KMS-11 (cell line): ENCODE measurements at regions not wholly inside any gene's neighbourhood (a gene's known extent, or its start where the extent isn't known, plus 50 kb on each side); places are given as distances from the start of the nearest gene placed in this dataset.
"Not testable (repeated sequence)": the region's sequence is repeated elsewhere in the genome, so short reads cannot be mapped to it uniquely, and the experiment has no call there.

Experiments
- H2AFZ ChIP-seq: fragments of 200-600 bp; sonication (generic); 2 replicates; pipeline ENCODE4 v1.6.1; 2016; ENCODE audit warnings: antibody characterized with exemption, mixed run types, low read depth
- H3K27ac ChIP-seq: fragments of 200-600 bp; sonication (generic); 2 replicates; pipeline ENCODE4 v1.6.1; 2016; ENCODE audit warnings: mild to moderate bottlenecking, mixed run types
- H3K27me3 ChIP-seq: fragments of 200-600 bp; sonication (generic); 2 replicates; pipeline ENCODE4 v1.6.1; 2017; ENCODE audit warnings: mild to moderate bottlenecking, low read depth, mixed run types, moderate library complexity; ENCODE audit not compliant: insufficient read depth
- H3K36me3 ChIP-seq: fragments of 200-600 bp; sonication (generic); 2 replicates; pipeline ENCODE4 v1.6.1; 2017; ENCODE audit warnings: mild to moderate bottlenecking, mixed run types; ENCODE audit not compliant: insufficient read depth
- H3K4me1 ChIP-seq: fragments of 200-600 bp; sonication (generic); 2 replicates; pipeline ENCODE4 v1.6.1; 2016; ENCODE audit warnings: mild to moderate bottlenecking, low read depth, mixed run types; ENCODE audit not compliant: poor library complexity, severe bottlenecking
- H3K4me2 ChIP-seq: fragments of 200-600 bp; sonication (generic); 2 replicates; pipeline ENCODE4 v1.7.0; 2016; ENCODE audit warnings: mild to moderate bottlenecking, mixed run types
- H3K4me3 ChIP-seq: fragments of 200-600 bp; sonication (generic); IDR thresholded peaks from 2 replicates; pipeline ENCODE4 v1.6.1; 2017; ENCODE audit warnings: low read depth, low read length, mixed read lengths; ENCODE audit not compliant: insufficient read depth
- H3K79me2 ChIP-seq: fragments of 200-600 bp; sonication (generic); 2 replicates; pipeline ENCODE4 v1.6.1; 2016; ENCODE audit warnings: low read depth, mixed run types; ENCODE audit not compliant: insufficient read depth
- H3K9ac ChIP-seq: fragments of 200-600 bp; sonication (generic); 2 replicates; pipeline ENCODE4 v1.6.1; 2016; ENCODE audit warnings: mild to moderate bottlenecking, mixed run types
- H4K20me1 ChIP-seq: fragments of 200-600 bp; sonication (generic); 2 replicates; pipeline ENCODE4 v1.6.1; 2016; ENCODE audit warnings: mild to moderate bottlenecking, mixed run types; ENCODE audit not compliant: insufficient read depth
- TF ChIP-seq, protein P1 (sequence below): fragments of 200-600 bp; sonication (generic); conservative IDR thresholded peaks from 2 replicates; pipeline ENCODE4 v1.6.1; 2017; ENCODE audit warnings: low read depth, mild to moderate bottlenecking, antibody characterized with exemption, low read length, moderate library complexity, mixed read lengths

GRCh38 chr22:27317971-27318428 is 483.6 kb downstream of the MN1 start:
- Histone ChIP-seq H4K20me1 (no peaks in the 10 kb centered on the region), H3K4me2 (no peak overlapping the region), H3K9ac (no peak overlapping the region), H3K27me3 (peaks cover 2% of the 10 kb centered on the region; the same call in 1 of the 2 replicates), H3K4me3 (no peak overlapping the region), H3K36me3 (no peaks in the 10 kb centered on the region), H3K4me1 (no peaks in the 10 kb centered on the region), H3K27ac (no peak overlapping the region), H3K79me2 (no peaks in the 10 kb centered on the region), H2AFZ (no peak overlapping the region)
- TF ChIP-seq, protein P1, sequence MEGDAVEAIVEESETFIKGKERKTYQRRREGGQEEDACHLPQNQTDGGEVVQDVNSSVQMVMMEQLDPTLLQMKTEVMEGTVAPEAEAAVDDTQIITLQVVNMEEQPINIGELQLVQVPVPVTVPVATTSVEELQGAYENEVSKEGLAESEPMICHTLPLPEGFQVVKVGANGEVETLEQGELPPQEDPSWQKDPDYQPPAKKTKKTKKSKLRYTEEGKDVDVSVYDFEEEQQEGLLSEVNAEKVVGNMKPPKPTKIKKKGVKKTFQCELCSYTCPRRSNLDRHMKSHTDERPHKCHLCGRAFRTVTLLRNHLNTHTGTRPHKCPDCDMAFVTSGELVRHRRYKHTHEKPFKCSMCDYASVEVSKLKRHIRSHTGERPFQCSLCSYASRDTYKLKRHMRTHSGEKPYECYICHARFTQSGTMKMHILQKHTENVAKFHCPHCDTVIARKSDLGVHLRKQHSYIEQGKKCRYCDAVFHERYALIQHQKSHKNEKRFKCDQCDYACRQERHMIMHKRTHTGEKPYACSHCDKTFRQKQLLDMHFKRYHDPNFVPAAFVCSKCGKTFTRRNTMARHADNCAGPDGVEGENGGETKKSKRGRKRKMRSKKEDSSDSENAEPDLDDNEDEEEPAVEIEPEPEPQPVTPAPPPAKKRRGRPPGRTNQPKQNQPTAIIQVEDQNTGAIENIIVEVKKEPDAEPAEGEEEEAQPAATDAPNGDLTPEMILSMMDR = no peak

DNA sequence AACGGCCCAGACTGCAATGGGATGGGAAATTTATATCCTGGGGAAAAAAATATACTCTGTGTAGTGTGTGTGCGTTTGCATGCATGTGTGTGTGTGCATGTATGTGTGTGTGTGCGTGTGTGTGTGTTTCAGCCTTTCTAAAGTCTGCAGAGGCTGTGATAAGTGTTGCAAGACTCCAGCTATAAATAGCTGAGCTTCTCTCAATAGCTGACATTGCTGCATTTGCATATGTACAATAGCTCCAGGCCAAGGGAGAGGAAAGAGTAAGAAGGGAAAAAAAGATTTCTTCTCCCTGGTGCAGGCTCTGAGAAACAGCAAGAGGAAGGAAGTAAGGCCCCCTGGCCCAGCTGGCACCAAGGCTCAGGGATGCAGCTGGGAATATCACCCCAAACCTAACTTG is 483.0 kb downstream of the MN1 start:
- no peaks in the 10 kb centered on the region for H3K79me2 ChIP-seq
- no peak overlapping the region for H3K9ac ChIP-seq
- no peak overlapping the region for H3K27ac ChIP-seq
- no peak overlapping the region for H2AFZ ChIP-seq
- H3K4me3 ChIP-seq = no peak overlapping the region
- no peaks in the 10 kb centered on the region for H4K20me1 ChIP-seq
- H3K36me3 ChIP-seq = no peaks in the 10 kb centered on the region
- H3K27me3 ChIP-seq = peaks cover 2% of the 10 kb centered on the region; the same call in 1 of the 2 replicates
- H3K4me1 ChIP-seq = no peaks in the 10 kb centered on the region
- H3K4me2 ChIP-seq = no peak overlapping the region
- TF ChIP-seq, protein P1 = no peak

DNA sequence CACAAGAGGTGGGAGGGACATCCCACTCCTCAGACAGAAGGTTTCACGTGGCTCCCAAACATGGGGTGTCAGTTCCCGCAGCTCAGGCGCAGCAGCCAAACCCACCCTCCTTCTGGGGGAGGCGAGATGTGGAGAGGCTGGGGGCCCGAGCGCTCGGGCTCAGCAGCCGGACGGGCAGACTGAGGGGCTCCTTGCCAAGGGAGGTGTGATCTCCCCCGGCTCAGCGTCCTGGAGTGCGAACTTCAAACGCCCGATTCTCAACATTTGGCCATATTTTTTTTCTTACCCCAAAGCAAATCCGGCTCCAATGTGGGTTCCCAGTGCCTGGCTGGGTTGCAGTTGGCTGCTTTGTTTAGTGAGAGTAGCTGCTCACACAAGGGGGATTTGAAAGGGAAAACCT is 477.9 kb downstream of the MN1 start:
- no peaks in the 10 kb centered on the region for H3K4me1 ChIP-seq
- TF ChIP-seq, protein P1 = no peak
- no peaks in the 10 kb centered on the region for H4K20me1 ChIP-seq
- H3K36me3 ChIP-seq = no peaks in the 10 kb centered on the region
- no peaks in the 10 kb centered on the region for H3K79me2 ChIP-seq
- no peak overlapping the region for H3K9ac ChIP-seq
- no peak overlapping the region for H3K4me3 ChIP-seq
- H2AFZ ChIP-seq = no peak overlapping the region
- no peak overlapping the region for H3K27ac ChIP-seq
- H3K4me2 ChIP-seq = no peak overlapping the region
- no peaks in the 10 kb centered on the region for H3K27me3 ChIP-seq

- H3K4me2 ChIP-seq, H3K9ac ChIP-seq, H3K27ac ChIP-seq, H2AFZ ChIP-seq, H3K79me2 ChIP-seq, H3K27me3 ChIP-seq, H3K4me1 ChIP-seq, H4K20me1 ChIP-seq, H3K36me3 ChIP-seq, H3K4me3 ChIP-seq: not testable (repeated sequence)
Measured at GRCh38 chr22:27324908-27325307, 476.6 kb downstream of the MN1 start.

DNA sequence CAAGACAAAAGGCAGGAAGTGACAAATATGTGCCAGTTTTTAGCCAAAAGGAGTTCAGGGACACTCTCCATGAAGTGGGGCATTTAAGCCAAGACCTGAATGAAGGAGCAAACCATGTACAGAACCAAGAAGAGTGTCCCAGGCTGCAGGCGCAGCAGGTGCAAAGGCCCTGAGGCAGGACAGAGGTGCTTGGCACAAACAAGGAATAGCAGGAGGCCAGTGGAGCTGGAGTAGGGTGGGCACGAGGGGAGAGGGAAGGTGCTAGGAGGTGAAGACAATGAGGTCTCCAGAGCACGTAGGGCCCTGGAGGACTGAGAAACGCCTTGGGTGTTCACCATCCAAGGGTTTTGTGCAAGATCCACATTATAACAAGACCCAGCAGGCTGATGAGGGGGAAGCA is 474.1 kb downstream of the MN1 start:
- H3K27me3 ChIP-seq = no peaks in the 10 kb centered on the region
- H3K27ac ChIP-seq = no peak overlapping the region

More for the DNA sequence above, 474.1 kb downstream of the MN1 start:
- Histone ChIP-seq H4K20me1 (no peaks in the 10 kb centered on the region), H2AFZ (no peak overlapping the region), H3K36me3 (no peaks in the 10 kb centered on the region), H3K4me2 (no peak overlapping the region), H3K79me2 (no peaks in the 10 kb centered on the region), H3K4me1 (no peaks in the 10 kb centered on the region), H3K9ac (no peak overlapping the region), H3K4me3 (no peak overlapping the region)
- TF ChIP-seq, protein P1 = no peak
